ENCODE measurements at regions not wholly inside any gene's neighbourhood (a gene's known extent, or its start where the extent isn't known, plus 50 kb on each side); places are given as distances from the start of the nearest gene placed in this dataset.
"Not testable (repeated sequence)": the region's sequence is repeated elsewhere in the genome, so short reads cannot be mapped to it uniquely, and the experiment has no call there.

DNA sequence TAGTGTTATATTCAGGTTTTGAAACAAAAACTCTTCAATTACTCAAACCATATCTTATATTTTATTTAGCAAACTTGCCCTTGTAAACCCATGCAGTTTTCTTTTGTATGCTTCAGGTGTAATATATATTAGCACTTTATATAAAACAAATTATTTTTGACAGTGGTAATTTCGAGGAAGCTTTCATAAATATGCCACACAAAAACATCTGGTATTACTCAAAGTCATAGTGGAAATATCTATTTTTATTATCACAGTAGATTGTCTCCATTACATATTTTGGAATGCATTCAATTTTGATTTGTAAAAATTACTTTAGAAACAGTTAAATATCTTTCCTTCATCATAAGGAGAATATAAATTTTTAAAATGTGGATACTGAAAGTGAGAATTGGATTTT lies 89.1 kb upstream of the FIBIN start:
- DNase-seq: no peak

DNA sequence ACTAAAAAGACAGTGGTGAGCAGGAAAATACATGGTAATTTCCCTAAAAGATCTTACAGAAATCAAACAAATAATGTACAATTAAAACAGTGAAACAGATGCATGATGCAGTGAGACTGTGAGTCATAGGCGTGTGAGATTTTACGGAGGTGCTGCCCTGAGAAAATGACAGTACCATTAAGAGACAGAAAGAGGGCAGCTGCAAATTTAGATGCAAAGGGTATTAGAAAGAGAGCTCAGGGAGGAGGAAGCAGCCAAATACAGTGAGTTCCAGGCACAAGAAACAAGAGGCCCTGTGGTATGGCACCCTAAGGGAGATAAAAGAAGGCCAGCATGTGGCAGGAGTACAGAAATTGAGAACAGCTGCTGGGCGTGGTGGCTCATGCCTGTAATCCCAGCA lies 88.5 kb upstream of the FIBIN start:
- no peak for DNase-seq

DNA sequence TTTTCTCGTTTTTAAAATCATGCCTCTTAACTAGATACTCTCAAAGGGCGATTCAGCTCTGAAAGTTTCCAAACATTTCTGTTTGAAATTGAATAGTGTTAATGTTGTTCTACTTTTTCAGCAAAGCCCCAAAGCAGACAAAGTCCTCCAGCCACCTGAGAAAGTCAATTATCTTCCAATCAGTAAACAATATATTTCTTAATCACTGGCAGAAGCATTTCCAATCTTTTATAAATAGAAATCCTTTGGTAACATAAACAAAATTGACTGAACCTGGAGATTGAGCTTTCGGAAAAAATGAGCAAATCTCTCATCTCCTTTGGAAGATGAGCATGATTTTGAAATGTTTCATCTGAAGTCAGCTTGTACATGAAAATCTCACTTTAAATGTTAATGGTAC lies 84.4 kb upstream of the FIBIN start:
- DNase-seq: no peak

DNA sequence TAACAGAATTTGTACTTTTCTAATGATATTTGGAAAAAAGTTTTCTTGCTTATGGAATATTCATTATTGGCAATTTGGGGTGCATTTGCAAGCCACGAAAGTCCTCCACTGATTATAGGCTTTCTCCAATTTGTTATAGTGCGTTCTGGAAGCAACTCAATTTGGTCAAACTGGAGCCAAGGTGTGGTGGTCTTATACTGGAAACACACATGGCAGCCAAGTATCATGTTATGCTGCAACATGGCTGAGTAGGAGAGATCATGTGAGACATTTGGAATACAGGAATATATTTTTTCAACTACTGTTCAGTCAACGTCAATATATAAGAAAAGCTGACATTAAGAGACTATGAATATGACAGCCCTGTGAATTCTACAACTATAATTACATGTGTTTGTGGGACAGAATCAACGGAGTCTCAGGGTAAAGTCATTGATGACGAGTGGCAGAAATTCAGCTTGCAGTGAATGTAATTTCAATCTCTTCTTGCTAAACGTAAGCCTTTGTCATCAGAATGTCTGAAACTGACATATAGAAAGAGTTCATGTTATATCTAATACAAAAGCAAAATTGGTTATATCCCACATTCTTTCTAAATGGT lies 83.8 kb upstream of the FIBIN start:
- DNase-seq: no peak

DNA sequence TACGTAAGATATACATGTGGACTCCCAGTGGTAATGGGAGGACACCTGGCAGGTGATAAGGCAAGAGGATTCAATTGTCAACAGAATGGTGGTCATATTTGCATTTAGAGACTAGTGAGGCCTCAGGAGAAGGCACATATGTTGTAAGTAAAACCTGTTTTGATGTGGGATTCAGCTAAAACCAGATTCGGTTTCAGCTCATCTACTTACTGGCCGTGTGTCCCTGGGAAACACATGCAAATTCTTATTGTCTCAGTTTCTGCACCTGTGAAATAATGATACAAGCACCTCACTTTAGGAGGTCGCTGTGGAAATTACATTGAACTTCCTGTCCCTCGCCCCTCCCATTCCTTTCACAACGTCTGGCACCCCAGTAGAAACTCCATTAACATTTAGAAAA lies 78.9 kb upstream of the FIBIN start:
- no peak for DNase-seq

DNA sequence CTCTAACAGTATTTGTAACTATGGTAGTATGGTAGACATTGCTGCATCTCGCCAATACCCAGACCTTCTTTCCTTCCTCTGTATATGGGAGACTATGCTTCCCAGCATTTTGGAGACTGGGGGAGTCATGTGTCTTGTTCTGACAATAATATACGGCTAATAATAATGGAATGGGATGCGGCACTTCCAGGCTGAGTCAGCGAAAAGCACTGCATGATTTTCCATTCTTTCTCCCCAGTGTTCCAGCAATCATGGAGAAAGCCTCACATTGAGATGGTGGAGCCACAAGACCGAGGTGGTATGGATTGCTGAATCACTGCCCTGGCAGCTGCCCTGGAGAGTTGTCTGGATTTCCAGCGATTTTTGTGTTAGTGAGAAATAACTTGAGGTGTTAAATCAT lies 77.1 kb upstream of the FIBIN start:
- no peak for DNase-seq

DNA sequence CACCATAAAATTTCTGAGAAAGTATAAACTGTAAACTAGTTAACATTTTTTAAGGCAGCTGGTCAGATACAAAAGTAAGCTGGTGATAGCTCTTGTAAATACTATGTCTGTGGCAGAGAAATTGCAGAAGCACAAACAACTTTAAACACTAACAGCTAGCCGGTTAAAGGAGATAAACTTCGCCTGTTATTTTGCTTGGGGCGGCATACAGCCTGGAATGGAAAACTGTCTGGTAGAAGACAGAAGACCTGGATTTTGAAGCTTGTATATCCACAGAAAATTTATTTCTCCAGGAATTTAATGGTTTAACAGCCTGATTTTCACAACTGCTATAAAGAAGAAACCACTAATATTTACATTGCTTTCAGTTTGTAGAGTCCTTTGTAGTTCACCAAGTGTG lies 65.3 kb upstream of the FIBIN start:
- DNase-seq: no peak

DNA sequence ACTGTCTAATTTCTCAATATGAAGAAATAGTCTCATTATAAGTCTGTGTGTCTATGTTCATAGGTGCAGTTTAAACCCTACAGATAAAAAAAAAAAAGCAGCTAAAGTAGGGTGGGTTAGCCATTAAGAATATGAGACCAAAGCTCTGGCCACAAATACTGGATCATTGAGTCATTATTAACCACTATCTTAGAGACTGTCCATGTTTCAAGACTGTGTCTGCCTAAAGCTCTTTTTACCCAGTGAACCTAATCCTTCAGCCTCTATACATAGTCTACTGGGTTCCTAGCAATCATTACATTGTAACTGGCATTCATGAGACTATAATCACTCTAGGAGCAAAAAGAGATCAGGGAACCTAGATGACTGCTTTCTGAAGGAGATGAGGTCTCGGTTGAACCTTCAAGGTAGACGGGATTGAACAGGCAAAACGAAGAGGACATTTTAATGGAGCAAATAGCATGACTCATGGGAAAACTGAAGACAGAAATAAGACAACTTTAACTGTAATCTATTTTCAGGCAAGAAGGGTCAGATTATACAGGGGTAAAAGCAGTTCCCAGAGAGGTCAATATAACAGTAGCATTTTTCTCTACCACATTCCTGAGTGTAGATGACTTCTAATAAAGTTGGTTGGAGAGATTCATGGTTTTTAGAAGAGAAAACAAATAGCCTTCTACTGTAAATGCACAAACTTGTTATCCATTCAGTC lies 64.0 kb upstream of the FIBIN start:
- no peak for DNase-seq

DNA sequence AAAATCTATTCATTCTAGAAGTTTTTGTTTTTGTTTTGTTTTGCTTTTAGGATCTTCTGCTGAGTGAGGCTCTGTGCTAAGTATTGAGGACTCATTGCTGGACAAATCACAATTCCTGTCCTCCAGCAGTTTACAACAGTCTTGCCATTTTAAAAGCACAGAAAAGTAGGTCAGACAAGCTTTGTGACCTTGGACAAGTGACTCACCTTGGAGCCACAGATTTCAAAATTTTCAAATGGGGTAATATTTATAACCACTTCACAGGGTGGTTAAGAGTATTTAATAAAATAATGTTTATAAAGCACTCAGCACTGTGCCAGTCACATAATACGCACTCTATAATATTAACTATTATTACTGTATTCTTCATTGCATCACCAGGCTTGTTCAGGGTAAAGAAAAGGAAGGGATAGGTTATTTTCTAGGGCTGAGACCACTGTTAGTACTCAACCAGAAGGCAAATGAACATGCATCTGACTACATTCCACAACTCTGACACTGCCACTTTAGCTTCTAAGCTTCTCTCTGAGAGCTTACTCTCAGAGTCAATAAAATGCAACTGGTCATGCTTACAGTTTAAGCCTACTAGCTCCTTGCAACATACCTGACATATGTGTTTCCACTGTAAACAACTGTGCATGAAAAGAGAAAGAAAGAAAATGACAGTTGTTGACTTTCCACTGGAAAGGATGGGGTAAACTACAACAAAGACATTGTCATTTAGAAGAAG lies 63.2 kb upstream of the FIBIN start:
- DNase-seq: no peak

DNA sequence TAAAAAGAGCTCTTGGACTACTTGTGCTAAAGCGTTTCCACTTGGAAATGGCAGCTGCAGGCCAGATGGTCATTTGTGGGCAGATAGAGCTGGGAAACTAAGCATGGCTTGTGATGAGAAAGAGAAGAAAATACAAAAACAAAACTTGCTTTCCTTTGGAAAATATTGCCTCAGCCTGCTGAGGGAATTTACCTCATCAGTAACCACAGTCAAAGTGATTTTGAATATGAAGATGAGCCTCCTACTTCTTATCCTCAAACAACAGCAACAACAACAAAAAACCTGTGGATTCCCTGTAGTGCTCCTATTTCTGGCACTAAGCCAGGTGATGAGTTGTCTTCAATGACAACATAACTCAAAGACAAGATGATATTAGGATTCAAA lies 62.7 kb upstream of the FIBIN start:
- DNase-seq: no peak

DNA sequence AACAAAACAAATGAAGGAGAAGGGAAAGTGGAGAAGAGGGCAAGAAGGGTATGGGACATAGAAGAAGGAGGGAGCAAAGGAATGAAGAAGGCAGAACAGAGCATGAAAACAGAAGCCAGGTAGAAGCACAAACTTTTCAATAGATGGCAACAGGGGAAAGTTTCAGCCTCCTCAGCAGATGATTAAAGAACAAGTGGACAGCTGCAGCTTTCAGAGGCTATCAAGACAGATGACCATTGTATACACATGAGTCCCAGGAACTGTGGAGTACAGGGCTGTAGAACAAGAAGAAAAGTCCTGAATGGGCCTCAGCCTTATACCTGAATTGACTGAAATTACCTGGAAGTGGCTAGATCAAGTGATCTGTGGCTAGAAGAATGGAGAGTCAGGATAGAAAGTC lies 62.0 kb upstream of the FIBIN start:
- no peak for DNase-seq

DNA sequence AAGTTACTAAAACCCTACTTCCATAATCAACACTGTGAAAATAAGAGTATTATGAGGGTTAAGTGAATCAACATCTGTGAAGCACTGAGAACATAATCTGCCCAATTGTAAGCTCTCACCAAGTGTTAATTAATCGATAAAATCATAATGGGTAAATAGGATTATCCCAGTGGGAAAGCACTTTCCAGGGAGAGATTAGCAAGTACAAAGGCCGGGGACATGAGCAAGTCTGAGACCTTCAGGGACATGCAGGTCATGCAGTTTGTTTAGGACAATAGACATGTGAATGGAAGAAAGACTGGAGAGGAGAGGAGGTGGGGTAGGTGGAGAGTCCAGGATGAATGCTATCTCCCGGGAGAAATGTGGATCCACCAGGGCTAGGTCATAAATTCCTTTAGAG lies 57.8 kb upstream of the FIBIN start:
- no peak for DNase-seq

DNA sequence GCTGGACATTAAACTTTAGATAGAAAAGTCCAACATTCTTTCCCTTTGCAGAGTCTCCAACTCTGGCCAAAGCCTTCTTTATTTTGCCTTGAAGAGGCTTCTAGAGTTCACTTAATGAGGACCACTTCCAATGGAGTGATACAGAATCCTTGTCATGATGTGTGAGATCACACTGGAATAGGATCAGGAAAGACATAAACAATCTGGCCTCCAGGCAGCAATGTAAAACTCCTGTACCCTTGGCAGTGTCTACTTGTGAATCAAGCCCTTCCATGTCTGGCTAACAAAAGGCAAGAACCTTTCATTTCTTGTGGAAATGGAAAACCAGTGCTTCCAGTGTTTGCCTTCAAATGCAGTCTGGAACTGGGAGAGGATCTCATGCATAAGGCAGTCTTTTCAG lies 56.5 kb upstream of the FIBIN start:
- no peak for DNase-seq

DNA sequence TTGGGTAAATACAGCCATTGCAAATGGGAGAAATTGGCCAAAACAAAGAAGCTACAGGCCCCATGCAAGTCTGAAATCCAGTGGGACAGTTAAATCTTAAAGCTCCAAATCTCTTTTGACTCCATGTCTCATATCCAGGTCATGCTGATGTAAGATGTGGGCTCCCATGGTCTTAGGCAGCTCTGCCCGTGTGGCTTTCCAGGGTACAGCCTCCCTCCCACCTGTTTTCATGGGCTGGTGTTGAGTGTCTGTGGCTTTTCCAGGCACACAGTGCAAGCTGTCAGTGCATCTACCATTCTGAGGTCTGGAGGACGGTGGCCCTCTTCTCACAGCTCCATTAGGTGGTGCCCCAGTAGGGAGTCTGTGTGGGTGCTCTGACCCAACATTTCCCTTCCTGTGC lies 53.4 kb upstream of the FIBIN start:
- DNase-seq: not testable (repeated sequence)

DNA sequence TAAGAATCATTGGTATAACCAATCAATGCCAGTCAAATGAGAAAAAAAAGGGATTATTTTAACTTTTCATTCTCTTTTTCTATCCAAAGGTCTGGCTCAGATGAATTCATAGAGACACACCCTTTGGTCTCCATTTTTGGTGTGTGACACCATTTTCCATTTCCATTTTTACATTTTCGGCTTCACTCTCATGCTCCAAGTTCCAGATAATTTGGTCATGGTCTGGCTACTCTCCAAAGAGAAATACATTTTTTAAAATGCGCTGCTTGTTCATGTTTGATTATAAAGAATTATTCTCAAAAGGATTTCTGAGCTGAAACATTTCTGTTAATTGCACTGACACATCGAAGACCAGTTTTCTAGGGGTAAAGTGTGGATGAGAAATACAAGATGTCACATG lies 51.6 kb upstream of the FIBIN start:
- DNase-seq: no peak

DNA sequence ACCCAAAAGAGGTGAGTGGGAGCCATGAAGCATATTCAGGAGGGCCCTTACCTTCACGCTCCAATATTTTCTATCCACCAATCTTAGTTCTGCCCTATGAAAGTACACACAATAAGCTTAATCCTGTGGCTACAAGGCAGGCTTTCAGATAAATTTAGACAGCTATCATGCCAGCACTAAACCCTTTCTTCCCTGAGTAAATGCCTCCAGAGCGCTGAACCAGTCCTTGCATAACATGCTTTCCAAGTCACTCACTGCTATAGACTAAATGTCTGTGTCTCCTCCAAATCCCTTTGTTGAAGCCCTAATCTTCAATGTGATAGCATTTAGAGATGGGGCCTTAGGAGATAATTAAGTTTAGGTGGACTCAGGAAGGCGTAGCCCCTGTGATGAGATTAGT lies 50.3 kb upstream of the FIBIN start:
- no peak for DNase-seq
